ENCODE measurements at regions not wholly inside any gene's neighbourhood (a gene's known extent, or its start where the extent isn't known, plus 50 kb on each side); places are given as distances from the start of the nearest gene placed in this dataset.

- TF ChIP-seq EP300 (conservative IDR thresholded peaks at IDR 0.05; ENCODE audit: poor library complexity, severe bottlenecking) (no peak), CTCF (IDR thresholded peaks at IDR 0.05; ENCODE audit: poor library complexity, severe bottlenecking) (no peak), TAF1 (IDR thresholded peaks at IDR 0.05; ENCODE audit: low read depth) (no peak), POLR2AphosphoS5 (IDR thresholded peaks at IDR 0.05) (no peak), EZH2 (IDR thresholded peaks at IDR 0.05; ENCODE audit: borderline replicate concordance, insufficient read depth, low read length, poor library complexity, severe bottlenecking) (no peak), MXI1 (conservative IDR thresholded peaks at IDR 0.05; ENCODE audit: poor library complexity, severe bottlenecking) (no peak)
These were observed 116.8 kb downstream of the TENT5D start for GRCh38 chrX:80537096-80537495.
